ENCODE measurements at regions not wholly inside any gene's neighbourhood (a gene's known extent, or its start where the extent isn't known, plus 50 kb on each side); places are given as distances from the start of the nearest gene placed in this dataset.

GRCh38 chr10:33497338-33497737 is 162.9 kb upstream of the NRP1 start:
- H3K27me3 Mint-ChIP-seq = peaks cover 17% of the 10 kb centered on the region
- no peaks in the 10 kb centered on the region for H3K36me3 Mint-ChIP-seq (ENCODE audit: low read depth)

GRCh38 chr10:33496096-33496495 is 161.6 kb upstream of the NRP1 start:
- Mint-ChIP-seq H3K27me3 (peaks cover 17% of the 10 kb centered on the region), H3K4me1 (no peaks in the 10 kb centered on the region)
- ATAC-seq (replicated peaks) = no peak

More at GRCh38 chr10:33497338-33497737, 162.9 kb upstream of the NRP1 start:
- Mint-ChIP-seq H3K9me3 (no peaks in the 10 kb centered on the region), H3K27ac (no peak overlapping the region), H3K4me3 (no peak overlapping the region), H3K4me1 (no peaks in the 10 kb centered on the region)
- no peak for ATAC-seq (replicated peaks)

GRCh38 chr10:33494694-33495265 is 160.3 kb upstream of the NRP1 start:
- no peak overlapping the region for H3K27ac Mint-ChIP-seq
- no peaks in the 10 kb centered on the region for H3K36me3 Mint-ChIP-seq (ENCODE audit: low read depth)
- ATAC-seq (replicated peaks) = no peak
- peaks cover 11% of the 10 kb centered on the region for H3K27me3 Mint-ChIP-seq
- no peaks in the 10 kb centered on the region for H3K4me1 Mint-ChIP-seq
- no peak overlapping the region for H3K4me3 Mint-ChIP-seq
- no peaks in the 10 kb centered on the region for H3K9me3 Mint-ChIP-seq

More at GRCh38 chr10:33496096-33496495, 161.6 kb upstream of the NRP1 start:
- H3K27ac Mint-ChIP-seq = no peak overlapping the region
- H3K4me3 Mint-ChIP-seq = no peak overlapping the region
- no peaks in the 10 kb centered on the region for H3K9me3 Mint-ChIP-seq
- no peaks in the 10 kb centered on the region for H3K36me3 Mint-ChIP-seq (ENCODE audit: low read depth)

- no peak for ATAC-seq (replicated peaks)
Measured at GRCh38 chr10:33493978-33494377, 159.5 kb upstream of the NRP1 start.

GRCh38 chr10:33493497-33493896 is 159.0 kb upstream of the NRP1 start:
- ATAC-seq (replicated peaks) = no peak
- Mint-ChIP-seq H3K27me3 (peaks cover 5% of the 10 kb centered on the region), H3K4me3 (no peak overlapping the region), H3K27ac (no peak overlapping the region), H3K9me3 (no peaks in the 10 kb centered on the region), H3K36me3 (ENCODE audit: low read depth) (no peaks in the 10 kb centered on the region), H3K4me1 (no peaks in the 10 kb centered on the region)

More at GRCh38 chr10:33493978-33494377, 159.5 kb upstream of the NRP1 start:
- H3K4me1 Mint-ChIP-seq = no peaks in the 10 kb centered on the region
- peaks cover 7% of the 10 kb centered on the region for H3K27me3 Mint-ChIP-seq
- no peaks in the 10 kb centered on the region for H3K36me3 Mint-ChIP-seq (ENCODE audit: low read depth)
- H3K27ac Mint-ChIP-seq = no peak overlapping the region
- no peak overlapping the region for H3K4me3 Mint-ChIP-seq
- no peaks in the 10 kb centered on the region for H3K9me3 Mint-ChIP-seq

- Mint-ChIP-seq H3K27ac (no peak overlapping the region), H3K4me3 (no peak overlapping the region), H3K9me3 (no peaks in the 10 kb centered on the region), H3K27me3 (peaks cover 5% of the 10 kb centered on the region), H3K4me1 (no peaks in the 10 kb centered on the region), H3K36me3 (ENCODE audit: low read depth) (no peaks in the 10 kb centered on the region)
- ATAC-seq (replicated peaks) = no peak
Measured at GRCh38 chr10:33492701-33493345, 158.4 kb upstream of the NRP1 start.

- H3K9me3 Mint-ChIP-seq = no peaks in the 10 kb centered on the region
- ATAC-seq (replicated peaks) = no peak
- peaks cover 13% of the 10 kb centered on the region for H3K4me1 Mint-ChIP-seq
- H3K27ac Mint-ChIP-seq = no peak overlapping the region
- no peaks in the 10 kb centered on the region for H3K36me3 Mint-ChIP-seq (ENCODE audit: low read depth)
- no peaks in the 10 kb centered on the region for H3K27me3 Mint-ChIP-seq
- H3K4me3 Mint-ChIP-seq = no peak overlapping the region
Measured at GRCh38 chr10:33489501-33490176, 155.2 kb upstream of the NRP1 start.

GRCh38 chr10:33487014-33487776 is 152.7 kb upstream of the NRP1 start:
- H3K27ac Mint-ChIP-seq = no peak overlapping the region
- H3K27me3 Mint-ChIP-seq = no peaks in the 10 kb centered on the region
- H3K36me3 Mint-ChIP-seq (ENCODE audit: low read depth) = no peaks in the 10 kb centered on the region
- H3K4me1 Mint-ChIP-seq = peaks cover 13% of the 10 kb centered on the region
- ATAC-seq (replicated peaks) = no peak
- H3K9me3 Mint-ChIP-seq = no peaks in the 10 kb centered on the region
- H3K4me3 Mint-ChIP-seq = peak overlapping the region; percentile 46

- Mint-ChIP-seq H3K4me1 (peaks cover 13% of the 10 kb centered on the region), H3K4me3 (no peak overlapping the region), H3K27ac (no peak overlapping the region), H3K9me3 (no peaks in the 10 kb centered on the region), H3K27me3 (no peaks in the 10 kb centered on the region), H3K36me3 (ENCODE audit: low read depth) (no peaks in the 10 kb centered on the region)
- ATAC-seq (replicated peaks) = no peak
Measured at GRCh38 chr10:33485276-33485675, 150.8 kb upstream of the NRP1 start.

- no peak overlapping the region for H3K27ac Mint-ChIP-seq
- no peaks in the 10 kb centered on the region for H3K27me3 Mint-ChIP-seq
- no peak for ATAC-seq (replicated peaks)
- no peaks in the 10 kb centered on the region for H3K36me3 Mint-ChIP-seq (ENCODE audit: low read depth)
- H3K4me1 Mint-ChIP-seq = peaks cover 13% of the 10 kb centered on the region
- no peaks in the 10 kb centered on the region for H3K9me3 Mint-ChIP-seq
- H3K4me3 Mint-ChIP-seq = no peak overlapping the region
Measured at GRCh38 chr10:33484787-33485186, 150.3 kb upstream of the NRP1 start.

- no peaks in the 10 kb centered on the region for H3K9me3 Mint-ChIP-seq
- no peak for ATAC-seq (replicated peaks)
- H3K4me3 Mint-ChIP-seq = no peak overlapping the region
- H3K27ac Mint-ChIP-seq = no peak overlapping the region
- peaks cover 13% of the 10 kb centered on the region for H3K4me1 Mint-ChIP-seq
- no peaks in the 10 kb centered on the region for H3K27me3 Mint-ChIP-seq
- H3K36me3 Mint-ChIP-seq (ENCODE audit: low read depth) = no peaks in the 10 kb centered on the region
Measured at GRCh38 chr10:33483816-33484190, 149.3 kb upstream of the NRP1 start.

GRCh38 chr10:33483124-33483815 is 148.8 kb upstream of the NRP1 start:
- H3K4me3 Mint-ChIP-seq = no peak overlapping the region
- peaks cover under 1% of the 10 kb centered on the region for H3K27me3 Mint-ChIP-seq
- no peak overlapping the region for H3K27ac Mint-ChIP-seq
- no peak for ATAC-seq (replicated peaks)
- no peaks in the 10 kb centered on the region for H3K9me3 Mint-ChIP-seq
- no peaks in the 10 kb centered on the region for H3K36me3 Mint-ChIP-seq (ENCODE audit: low read depth)
- H3K4me1 Mint-ChIP-seq = peaks cover 13% of the 10 kb centered on the region

GRCh38 chr10:33482486-33482885 is 148.0 kb upstream of the NRP1 start:
- Mint-ChIP-seq H3K27me3 (peaks cover 7% of the 10 kb centered on the region), H3K27ac (no peak overlapping the region), H3K36me3 (ENCODE audit: low read depth) (no peaks in the 10 kb centered on the region), H3K9me3 (no peaks in the 10 kb centered on the region), H3K4me3 (no peak overlapping the region), H3K4me1 (peaks cover 13% of the 10 kb centered on the region)
- no peak for ATAC-seq (replicated peaks)

- no peak overlapping the region for H3K27ac Mint-ChIP-seq
- peaks cover 6% of the 10 kb centered on the region for H3K4me1 Mint-ChIP-seq
- H3K27me3 Mint-ChIP-seq = peaks cover 7% of the 10 kb centered on the region
- no peak overlapping the region for H3K4me3 Mint-ChIP-seq
- H3K9me3 Mint-ChIP-seq = no peaks in the 10 kb centered on the region
- H3K36me3 Mint-ChIP-seq (ENCODE audit: low read depth) = no peaks in the 10 kb centered on the region
- no peak for ATAC-seq (replicated peaks)
Measured at GRCh38 chr10:33481184-33481583, 146.7 kb upstream of the NRP1 start.
